SK-N-SH treated with all-trans-retinoic acid at 6 μM for 48 hours (cell line): ENCODE measurements at regions not wholly inside any gene's neighbourhood (a gene's known extent, or its start where the extent isn't known, plus 50 kb on each side); places are given as distances from the start of the nearest gene placed in this dataset.
"Not testable (repeated sequence)": the region's sequence is repeated elsewhere in the genome, so short reads cannot be mapped to it uniquely, and the experiment has no call there.

Experiments
- ATAC-seq: fragments of 200-7000 bp; cut with Tn5 transposase; 3 replicates; pipeline ENCODE4 v1.9.1; 2020; ENCODE audit warnings: mild to moderate bottlenecking, moderate library complexity
- ARNTL ChIP-seq: fragments of 450-650 bp; formaldehyde crosslinking; IDR thresholded peaks from 2 replicates; pipeline ENCODE4 v1.5.0; 2020; ENCODE audit warnings: low read depth, mild to moderate bottlenecking, moderate library complexity, borderline replicate concordance
- BACH2 ChIP-seq: fragments of 250-450 bp; sonication (Bioruptor Pico); IDR thresholded peaks from 2 replicates; pipeline ENCODE4 v1.9.0; 2021; ENCODE audit warnings: mild to moderate bottlenecking, borderline replicate concordance
- CREB5 ChIP-seq: fragments of 250-450 bp; sonication (Bioruptor Pico); IDR thresholded peaks from 2 replicates; pipeline ENCODE4 v1.5.1; 2020; ENCODE audit warnings: low read depth, mild to moderate bottlenecking, moderate library complexity
- CSDC2 ChIP-seq: fragments of 250-450 bp; sonication (Bioruptor Pico); IDR thresholded peaks from 2 replicates; pipeline ENCODE4 v1.5.0; 2020; ENCODE audit warnings: mild to moderate bottlenecking, moderate library complexity
- CSRNP3 ChIP-seq: fragments of 250-450 bp; sonication (Bioruptor Pico); IDR thresholded peaks from 2 replicates; pipeline ENCODE4 v1.5.1; 2021; ENCODE audit warnings: mild to moderate bottlenecking, moderate library complexity
- ESRRG ChIP-seq: fragments of 250-450 bp; sonication (Bioruptor Pico); IDR thresholded peaks from 2 replicates; pipeline ENCODE4 v1.6.1; 2021; ENCODE audit warnings: mild to moderate bottlenecking
- GLIS3 ChIP-seq: fragments of 250-450 bp; sonication (Bioruptor Pico); IDR thresholded peaks from 2 replicates; pipeline ENCODE4 v1.5.0; 2020; ENCODE audit warnings: mild to moderate bottlenecking, moderate library complexity
- ISL1 ChIP-seq: fragments of 250-450 bp; sonication (Bioruptor Pico); IDR thresholded peaks from 2 replicates; pipeline ENCODE4 v2.1.2; 2022; ENCODE audit warnings: mild to moderate bottlenecking, moderate library complexity
- OSR1 ChIP-seq: fragments of 250-450 bp; sonication (Bioruptor Pico); IDR thresholded peaks from 2 replicates; pipeline ENCODE4 v1.8.0; 2022; ENCODE audit warnings: moderate library complexity, mild to moderate bottlenecking, inconsistent platforms
- PATZ1 ChIP-seq: fragments of 250-450 bp; sonication (Bioruptor Pico); IDR thresholded peaks from 2 replicates; pipeline ENCODE4 v1.8.0; 2020; ENCODE audit warnings: mild to moderate bottlenecking, moderate library complexity, borderline replicate concordance
- POU6F1 ChIP-seq: fragments of 250-450 bp; sonication (Bioruptor Pico); IDR thresholded peaks from 2 replicates; pipeline ENCODE4 v1.8.0; 2021; ENCODE audit warnings: low read depth, mild to moderate bottlenecking, moderate library complexity, borderline replicate concordance
- PPARA ChIP-seq: fragments of 250-450 bp; sonication (Bioruptor Pico); IDR thresholded peaks from 2 replicates; pipeline ENCODE4 v1.5.0; 2020; ENCODE audit warnings: mild to moderate bottlenecking, borderline replicate concordance
- RARB ChIP-seq: fragments of 250-450 bp; sonication (Bioruptor Pico); IDR thresholded peaks from 2 replicates; pipeline ENCODE4 v1.8.0; 2021; ENCODE audit warnings: mild to moderate bottlenecking, moderate library complexity
- TCF4 ChIP-seq: fragments of 250-450 bp; sonication (Bioruptor Pico); IDR thresholded peaks from 2 replicates; pipeline ENCODE4 v1.8.0; 2021; ENCODE audit warnings: mild to moderate bottlenecking, moderate library complexity, borderline replicate concordance
- TOX ChIP-seq: fragments of 250-450 bp; sonication (Bioruptor Pico); IDR thresholded peaks from 2 replicates; pipeline ENCODE4 v1.8.0; 2021; ENCODE audit warnings: mild to moderate bottlenecking, moderate library complexity, borderline replicate concordance
- ZNF565 ChIP-seq: fragments of 450-650 bp; formaldehyde crosslinking; conservative IDR thresholded peaks from 2 replicates; pipeline ENCODE4 v1.5.0; 2020; ENCODE audit warnings: low read depth, mild to moderate bottlenecking, moderate library complexity
- ZNF70 ChIP-seq: fragments of 450-650 bp; formaldehyde crosslinking; IDR thresholded peaks from 2 replicates; pipeline ENCODE4 v1.5.0; 2020; ENCODE audit warnings: mild to moderate bottlenecking, moderate library complexity
- ZNF8 ChIP-seq: fragments of 450-650 bp; formaldehyde crosslinking; IDR thresholded peaks from 2 replicates; pipeline ENCODE4 v1.5.0; 2020; ENCODE audit warnings: mild to moderate bottlenecking, moderate library complexity

DNA sequence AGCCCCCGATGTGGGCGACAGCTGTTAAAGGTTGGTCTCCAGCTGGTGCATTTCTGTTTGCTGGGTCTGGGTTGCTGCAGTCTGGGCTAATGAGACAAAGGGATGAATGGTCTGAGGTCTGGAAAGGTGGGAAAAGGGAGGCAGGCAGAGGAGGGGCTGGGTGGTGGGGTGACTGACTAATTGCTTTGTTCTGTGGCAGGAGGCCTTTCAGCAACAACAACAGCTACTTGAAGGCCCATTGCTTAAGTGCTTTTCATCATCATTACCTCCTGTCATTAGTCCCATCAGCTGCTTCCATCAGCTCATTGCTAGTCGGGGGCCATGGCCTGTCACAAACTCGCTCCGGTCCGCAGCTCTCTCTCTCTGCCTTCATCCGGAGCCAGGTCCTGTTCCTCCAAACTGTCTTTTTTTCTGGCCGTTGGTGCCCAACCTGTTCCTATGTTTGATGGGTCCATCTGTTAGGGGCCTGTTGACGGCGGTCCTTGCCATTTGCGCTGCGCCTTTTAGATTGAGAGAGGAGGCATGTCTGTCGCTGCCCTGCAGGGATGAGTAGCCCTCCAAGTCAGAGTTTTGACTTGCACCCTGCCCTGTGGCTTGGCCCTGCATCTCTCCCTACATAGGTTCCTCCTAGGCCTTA lies 105.6 kb upstream of the PLXNA2 start:
- TF ChIP-seq OSR1 (CRISPR knock-in tag), result no peak
- TF ChIP-seq ISL1 (CRISPR knock-in tag), result no peak
- TF ChIP-seq ZNF565 (CRISPR knock-in tag), result no peak
- ATAC-seq, result no peak

DNA sequence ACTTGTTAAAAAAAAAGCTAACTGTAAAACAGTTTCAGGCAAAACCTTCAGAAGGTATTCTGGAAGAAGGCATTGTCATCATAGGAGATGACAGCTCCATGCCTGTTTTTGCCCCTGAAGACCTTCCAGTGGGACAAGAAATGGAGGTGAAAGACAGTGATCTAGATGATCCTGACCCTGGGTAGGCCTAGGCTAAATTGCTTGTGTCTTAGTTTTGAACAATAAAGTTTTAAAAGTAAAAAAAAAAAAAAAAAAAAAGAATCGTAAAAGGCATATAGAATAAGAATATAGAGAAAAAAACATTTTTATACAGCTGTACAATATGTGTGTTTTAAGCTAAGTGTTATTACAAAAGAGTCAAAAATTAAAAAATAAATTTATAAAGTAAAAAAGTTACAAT lies 106.6 kb upstream of the PLXNA2 start:
- no peak for ATAC-seq
- TF ChIP-seq CSDC2 (CRISPR knock-in tag), result no peak
- no peak for TF ChIP-seq PATZ1 (CRISPR knock-in tag)
- no peak for TF ChIP-seq ZNF8 (CRISPR knock-in tag)
- no peak for TF ChIP-seq CREB5 (CRISPR knock-in tag)
- TF ChIP-seq ARNTL (CRISPR knock-in tag), result no peak
- no peak for TF ChIP-seq CSRNP3 (CRISPR knock-in tag)
- TF ChIP-seq, all 23 proteins: peak for 0

- no peak for ATAC-seq
- TF ChIP-seq ISL1 (CRISPR knock-in tag), result no peak
- peak; percentile 67; the same call in 1 of the 2 replicates for TF ChIP-seq CSRNP3 (CRISPR knock-in tag)
- peak; percentile 65 for TF ChIP-seq TCF4 (CRISPR knock-in tag)
These were observed 107.7 kb upstream of the PLXNA2 start for GRCh38 chr1:208351838-208352237.

GRCh38 chr1:208353797-208354196 lies 109.6 kb upstream of the PLXNA2 start:
- ATAC-seq, result not testable (repeated sequence)

DNA sequence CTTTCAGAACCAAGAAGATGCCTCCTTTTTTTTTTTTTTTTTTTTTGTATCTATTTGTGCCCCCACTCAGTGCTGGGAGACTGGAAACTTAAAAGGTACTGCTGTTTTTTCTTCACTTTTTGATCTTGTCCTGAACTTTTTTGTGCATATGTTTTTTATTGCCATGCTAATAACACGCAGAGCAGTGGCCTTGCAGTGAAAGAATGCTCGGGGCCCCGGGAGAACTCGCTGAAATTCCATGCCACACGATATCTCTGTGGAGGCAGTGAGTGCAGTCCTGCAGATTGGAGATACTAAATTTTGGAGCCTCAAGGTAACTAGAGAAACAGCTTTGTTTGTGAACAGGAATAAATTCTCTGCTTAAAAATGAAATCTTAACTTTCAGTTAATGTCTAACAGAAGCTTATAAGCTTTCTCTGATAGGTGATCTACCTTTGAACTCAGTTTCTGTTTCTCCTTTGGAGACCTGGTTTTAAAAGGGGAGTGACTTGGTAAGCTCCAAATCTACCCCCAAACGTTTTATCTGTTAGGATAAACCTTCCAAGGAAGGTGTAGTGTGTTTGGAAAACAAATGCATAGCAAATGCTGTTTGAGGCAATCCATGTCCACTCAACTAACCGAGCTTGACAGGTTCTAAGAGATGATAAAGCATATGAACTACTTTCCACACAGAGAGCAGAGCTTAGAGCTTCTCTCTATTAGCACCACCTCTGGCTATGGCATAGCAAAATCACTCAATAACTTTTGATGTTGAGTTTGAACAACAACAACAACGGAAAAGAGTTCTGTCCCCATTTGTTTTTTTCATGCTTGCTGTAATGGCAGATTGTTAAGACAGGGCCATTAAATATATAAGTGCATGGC lies 113.7 kb upstream of the PLXNA2 start:
- no peak for TF ChIP-seq PPARA (CRISPR knock-in tag)
- TF ChIP-seq ZNF565 (CRISPR knock-in tag), result no peak
- no peak for TF ChIP-seq CREB5 (CRISPR knock-in tag)
- no peak for TF ChIP-seq BACH2 (CRISPR knock-in tag)
- no peak for TF ChIP-seq CSDC2 (CRISPR knock-in tag)
- TF ChIP-seq ESRRG (CRISPR knock-in tag), result no peak
- TF ChIP-seq GLIS3 (CRISPR knock-in tag), result no peak
- TF ChIP-seq ZNF70 (CRISPR knock-in tag), result no peak
- no peak for TF ChIP-seq OSR1 (CRISPR knock-in tag)
- no peak for TF ChIP-seq ARNTL (CRISPR knock-in tag)
- no peak for TF ChIP-seq TOX (CRISPR knock-in tag)
- TF ChIP-seq CSRNP3 (CRISPR knock-in tag), result no peak
- TF ChIP-seq PATZ1 (CRISPR knock-in tag), result no peak
- no peak for TF ChIP-seq POU6F1
- no peak for TF ChIP-seq ZNF8 (CRISPR knock-in tag)
- no peak for TF ChIP-seq RARB (CRISPR knock-in tag)
- peak; percentile 41; the same call in 1 of the 3 replicates for ATAC-seq
